H1 (cell line): ENCODE measurements at regions not wholly inside any gene's neighbourhood (a gene's known extent, or its start where the extent isn't known, plus 50 kb on each side); places are given as distances from the start of the nearest gene placed in this dataset.

Source experiments
- CHD1 ChIP-seq: IDR thresholded peaks from 2 replicates; pipeline ENCODE4 v1.6.1; 2012; ENCODE audit warnings: low read depth, low read length, improper control_type of control experiment
- CTCF ChIP-seq, 3 experiments: IDR thresholded peaks; 1 replicate in 2 of 3; 2 replicates in 1 of 3; pipeline versions ENCODE4 v1.5.1 to v1.6.1; 2011; ENCODE audit warnings: low read length in 3 of 3, mild to moderate bottlenecking in 3 of 3, inconsistent platforms in 2 of 3, low read depth in 1 of 3, moderate library complexity in 1 of 3; ENCODE audit not compliant: insufficient read depth in 1 of 3; ENCODE audit errors: control extremely low read depth in 1 of 3
- EGR1 ChIP-seq: IDR thresholded peaks from 2 replicates; pipeline ENCODE4 v1.6.1; 2011; ENCODE audit warnings: low read depth, low read length, borderline replicate concordance
- EZH2 ChIP-seq: fragments of 200-600 bp; sonication (generic); IDR thresholded peaks from 2 replicates; pipeline ENCODE4 v1.7.1; 2012; ENCODE audit warnings: low read depth, mild to moderate bottlenecking, moderate library complexity, low read length, inconsistent platforms; ENCODE audit not compliant: severe bottlenecking
- KDM5A ChIP-seq: fragments of 200-600 bp; IDR thresholded peaks from 2 replicates; pipeline ENCODE4 v1.7.1; 2012; ENCODE audit warnings: mild to moderate bottlenecking, low read length, inconsistent platforms, mixed read lengths
- RFX5 ChIP-seq: IDR thresholded peaks from 2 replicates; pipeline ENCODE4 v1.6.1; 2011; ENCODE audit warnings: low read depth, low read length, improper control_type of control experiment, borderline replicate concordance
- SIX5 ChIP-seq: IDR thresholded peaks from 2 replicates; pipeline ENCODE4 v1.6.1; 2011; ENCODE audit warnings: mild to moderate bottlenecking, low read depth, low read length
- TAF1 ChIP-seq: IDR thresholded peaks from 2 replicates; pipeline ENCODE4 v1.6.1; 2011; ENCODE audit warnings: mild to moderate bottlenecking, low read depth, low read length

GRCh38 chr4:54898056-54898562 is 227.3 kb downstream of the KDR start:
- TF ChIP-seq CTCF (IDR thresholded peaks at IDR 0.05; ENCODE audit: control extremely low read depth in 1 of 3, insufficient read depth in 1 of 3, low read depth in 1 of 3, low read length in 3 of 3), result no peak
- TF ChIP-seq RFX5, result no peak
- no peak for TF ChIP-seq KDM5A
- TF ChIP-seq EZH2, result no peak
- TF ChIP-seq CHD1, result no peak
- no peak for TF ChIP-seq EGR1
- no peak for TF ChIP-seq TAF1
- TF ChIP-seq SIX5, result no peak
